ENCODE measurements at regions not wholly inside any gene's neighbourhood (a gene's known extent, or its start where the extent isn't known, plus 50 kb on each side); places are given as distances from the start of the nearest gene placed in this dataset.

- no peak for FAIRE-seq
Measured at GRCh38 chr4:111946800-111947199, 198.5 kb upstream of the FAM241A start.

GRCh38 chr4:111952688-111953087, 192.6 kb upstream of the FAM241A start:
- DNase-seq (ENCODE audit: insufficient read length, low spot score): no peak
- FAIRE-seq: peak; percentile 55
- no peak for TF ChIP-seq CTCF (IDR thresholded peaks at IDR 0.05; ENCODE audit: insufficient read depth, missing control alignments)

More at GRCh38 chr4:111946800-111947199, 198.5 kb upstream of the FAM241A start:
- TF ChIP-seq CTCF (IDR thresholded peaks at IDR 0.05; ENCODE audit: insufficient read depth, missing control alignments): no peak
- no peak for DNase-seq (ENCODE audit: insufficient read length, low spot score)

GRCh38 chr4:111954550-111954949, 190.7 kb upstream of the FAM241A start:
- no peak for FAIRE-seq
- no peak for TF ChIP-seq CTCF (IDR thresholded peaks at IDR 0.05; ENCODE audit: insufficient read depth, missing control alignments)

GRCh38 chr4:111955001-111955400, 190.3 kb upstream of the FAM241A start:
- no peak for TF ChIP-seq CTCF (IDR thresholded peaks at IDR 0.05; ENCODE audit: insufficient read depth, missing control alignments)
- no peak for DNase-seq (ENCODE audit: insufficient read length, low spot score)
- FAIRE-seq: no peak

More at GRCh38 chr4:111954550-111954949, 190.7 kb upstream of the FAM241A start:
- no peak for DNase-seq (ENCODE audit: insufficient read length, low spot score)

- TF ChIP-seq CTCF (IDR thresholded peaks at IDR 0.05; ENCODE audit: insufficient read depth, missing control alignments): no peak
- DNase-seq (ENCODE audit: insufficient read length, low spot score): no peak
Measured at GRCh38 chr4:111957116-111957515, 188.1 kb upstream of the FAM241A start.

GRCh38 chr4:111957997-111958396, 187.3 kb upstream of the FAM241A start:
- DNase-seq (ENCODE audit: insufficient read length, low spot score) (no peak), FAIRE-seq (no peak)

More at GRCh38 chr4:111957116-111957515, 188.1 kb upstream of the FAM241A start:
- no peak for FAIRE-seq

More at GRCh38 chr4:111957997-111958396, 187.3 kb upstream of the FAM241A start:
- TF ChIP-seq CTCF (IDR thresholded peaks at IDR 0.05; ENCODE audit: insufficient read depth, missing control alignments): no peak
